Lower lobe of right lung (tissue), 2 donors: ENCODE measurements at regions not wholly inside any gene's neighbourhood (a gene's known extent, or its start where the extent isn't known, plus 50 kb on each side); places are given as distances from the start of the nearest gene placed in this dataset.

Experiments
- ATAC-seq, 2 donors: fragments of 200-7000 bp; cut with Tn5 transposase; one replicate each; pipeline ENCODE4 v1.9.1; 2020 to 2022; ENCODE audit warnings: mild to moderate bottlenecking in 2 of 2, moderate library complexity in 2 of 2
- DNase-seq: peaks from one replicate; pipeline ENCODE4 v3.0.0-alpha.2; 2020
- H3K27ac ChIP-seq: fragments of 200-600 bp; one replicate; pipeline ENCODE4 v1.8.0; 2022
- H3K27me3 ChIP-seq: fragments of 200-600 bp; one replicate; pipeline ENCODE4 v1.8.0; 2022; ENCODE audit warnings: low read depth
- H3K36me3 ChIP-seq: fragments of 200-600 bp; one replicate; pipeline ENCODE4 v1.8.0; 2022; ENCODE audit warnings: mild to moderate bottlenecking
- H3K4me1 ChIP-seq: fragments of 200-600 bp; one replicate; pipeline ENCODE4 v1.8.0; 2022
- H3K4me3 ChIP-seq: fragments of 200-600 bp; one replicate; pipeline ENCODE4 v1.8.0; 2022; ENCODE audit warnings: mild to moderate bottlenecking
- H3K9me3 ChIP-seq: fragments of 200-600 bp; one replicate; pipeline ENCODE4 v1.8.0; 2022
- intact Hi-C: fragments of 100-400 bp; cut with DNase I; formaldehyde crosslinking; loops from one replicate; pipeline ENCODE4 v1.11.0; 2022
- TF ChIP-seq, protein P1 (sequence below): fragments of 200-600 bp; IDR thresholded peaks from one replicate; pipeline ENCODE4 v1.8.0; 2022; ENCODE audit warnings: antibody characterized with exemption, mild to moderate bottlenecking
- donor health status: DM: no; HTN: yes; CAD: no; lungs with severe emphysema.

DNA sequence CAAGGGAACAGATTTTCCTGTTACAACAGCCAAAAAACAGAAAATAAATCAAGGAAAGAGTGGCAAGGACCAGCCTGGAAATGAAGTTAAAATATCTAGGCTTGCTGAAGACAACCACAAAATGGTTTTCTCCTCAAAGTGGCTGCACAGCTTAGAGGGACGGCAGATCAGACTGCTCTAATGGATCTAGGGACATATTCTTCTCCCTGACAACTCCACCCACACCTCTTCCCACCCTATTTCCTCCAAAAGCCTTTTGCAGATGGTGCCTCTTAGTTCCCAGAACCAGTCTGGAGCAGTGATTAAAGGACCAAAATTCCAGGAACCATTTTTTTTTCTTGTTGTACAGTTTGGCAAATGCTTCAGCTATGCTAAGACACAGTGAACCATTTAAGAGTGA is 220.2 kb upstream of the SIX2 start:
- ATAC-seq, result no peak
- Histone ChIP-seq H3K9me3 (no peaks in the 10 kb centered on the region), H3K4me1 (no peaks in the 10 kb centered on the region), H3K27ac (no peak overlapping the region), H3K27me3 (no peaks in the 10 kb centered on the region), H3K4me3 (no peak overlapping the region), H3K36me3 (no peaks in the 10 kb centered on the region)
- TF ChIP-seq, protein P1, sequence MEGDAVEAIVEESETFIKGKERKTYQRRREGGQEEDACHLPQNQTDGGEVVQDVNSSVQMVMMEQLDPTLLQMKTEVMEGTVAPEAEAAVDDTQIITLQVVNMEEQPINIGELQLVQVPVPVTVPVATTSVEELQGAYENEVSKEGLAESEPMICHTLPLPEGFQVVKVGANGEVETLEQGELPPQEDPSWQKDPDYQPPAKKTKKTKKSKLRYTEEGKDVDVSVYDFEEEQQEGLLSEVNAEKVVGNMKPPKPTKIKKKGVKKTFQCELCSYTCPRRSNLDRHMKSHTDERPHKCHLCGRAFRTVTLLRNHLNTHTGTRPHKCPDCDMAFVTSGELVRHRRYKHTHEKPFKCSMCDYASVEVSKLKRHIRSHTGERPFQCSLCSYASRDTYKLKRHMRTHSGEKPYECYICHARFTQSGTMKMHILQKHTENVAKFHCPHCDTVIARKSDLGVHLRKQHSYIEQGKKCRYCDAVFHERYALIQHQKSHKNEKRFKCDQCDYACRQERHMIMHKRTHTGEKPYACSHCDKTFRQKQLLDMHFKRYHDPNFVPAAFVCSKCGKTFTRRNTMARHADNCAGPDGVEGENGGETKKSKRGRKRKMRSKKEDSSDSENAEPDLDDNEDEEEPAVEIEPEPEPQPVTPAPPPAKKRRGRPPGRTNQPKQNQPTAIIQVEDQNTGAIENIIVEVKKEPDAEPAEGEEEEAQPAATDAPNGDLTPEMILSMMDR, result no peak
- DNase-seq, result no peak
- intact Hi-C loops, result no loop called here

DNA sequence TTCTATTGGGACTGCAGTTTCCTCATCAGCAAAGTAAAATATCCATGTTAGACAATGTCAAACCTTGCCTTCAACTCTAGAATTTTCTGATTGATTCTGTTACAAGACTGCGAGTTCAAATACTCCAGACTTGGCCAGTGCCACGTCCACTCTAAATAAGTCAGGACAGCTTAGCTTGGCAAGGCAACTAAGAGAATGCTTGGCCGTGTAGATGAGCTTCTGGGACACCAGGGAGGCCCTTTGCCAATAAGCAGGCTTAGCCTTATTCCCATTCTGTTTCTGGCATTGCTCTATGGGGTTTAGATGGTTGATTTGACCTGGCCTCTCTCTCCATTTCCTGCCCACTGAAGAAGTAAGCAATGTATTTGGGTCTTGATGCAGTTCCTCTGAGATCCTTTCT is 218.1 kb upstream of the SIX2 start:
- Histone ChIP-seq H3K27ac (no peak overlapping the region), H3K9me3 (no peaks in the 10 kb centered on the region), H3K36me3 (no peaks in the 10 kb centered on the region), H3K4me3 (no peak overlapping the region), H3K27me3 (peaks cover 4% of the 10 kb centered on the region), H3K4me1 (no peaks in the 10 kb centered on the region)
- DNase-seq, result no peak
- no peak for ATAC-seq
- intact Hi-C loops, result no loop called here
- TF ChIP-seq, protein P1, result no peak

DNA sequence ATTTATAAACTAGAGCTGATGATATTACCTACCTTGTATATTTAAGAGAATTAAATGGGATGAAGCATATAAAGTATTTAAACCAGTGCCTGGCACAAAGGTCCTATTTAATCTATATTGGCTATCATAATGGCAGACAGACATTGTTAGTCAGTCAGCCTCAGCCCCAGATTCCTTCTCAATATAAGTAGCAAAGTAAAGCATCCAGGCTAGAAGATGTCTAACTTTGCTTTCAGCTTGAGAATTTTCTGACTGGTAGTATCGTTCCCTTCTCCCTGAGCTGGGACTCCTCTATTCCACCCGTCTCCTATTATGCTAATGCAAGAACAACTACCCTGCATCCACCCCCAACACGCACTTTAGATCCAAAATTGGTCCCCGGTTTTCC is 215.7 kb upstream of the SIX2 start:
- Histone ChIP-seq H3K9me3 (no peaks in the 10 kb centered on the region), H3K27ac (no peak overlapping the region), H3K36me3 (no peaks in the 10 kb centered on the region), H3K27me3 (peaks cover 11% of the 10 kb centered on the region), H3K4me1 (peaks cover 4% of the 10 kb centered on the region), H3K4me3 (no peak overlapping the region)
- ATAC-seq (no peak), DNase-seq (no peak)
- TF ChIP-seq, protein P1, result no peak
- intact Hi-C loops, result no loop called here

DNA sequence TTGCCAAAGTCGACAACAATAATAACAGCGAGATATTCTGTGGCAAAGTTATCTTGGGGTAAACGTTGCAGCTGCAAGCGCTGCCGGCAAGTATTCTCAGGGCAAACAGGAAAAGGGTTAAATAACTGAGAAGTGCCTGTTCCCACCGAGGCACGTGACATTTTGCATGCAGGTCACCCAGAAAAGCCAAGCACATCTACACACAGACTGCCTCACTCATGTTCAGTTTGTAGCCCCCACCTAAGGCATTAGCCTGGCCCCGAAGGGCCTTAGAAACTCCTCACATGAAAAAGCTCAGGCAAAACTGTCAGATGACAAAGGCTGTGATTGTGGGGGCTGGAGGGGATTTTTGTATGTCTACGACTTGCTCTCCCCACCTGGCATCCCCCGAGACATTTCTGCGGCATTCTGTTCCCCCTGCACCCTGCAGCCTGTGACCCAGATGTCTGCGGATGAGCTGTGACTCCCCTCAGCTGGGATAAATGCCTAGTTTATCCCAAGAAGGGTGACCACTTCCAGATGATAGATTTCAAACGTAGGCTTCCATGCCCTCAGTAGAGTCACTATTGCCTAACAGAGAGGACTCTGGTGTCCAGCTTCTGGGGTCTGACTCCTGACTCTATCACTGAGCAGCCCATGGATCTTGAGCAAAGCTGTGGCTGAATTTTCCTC is 215.2 kb upstream of the SIX2 start:
- Histone ChIP-seq H3K27ac (no peak overlapping the region), H3K4me3 (no peak overlapping the region), H3K27me3 (peaks cover 12% of the 10 kb centered on the region), H3K36me3 (no peaks in the 10 kb centered on the region), H3K9me3 (no peaks in the 10 kb centered on the region), H3K4me1 (peaks cover 8% of the 10 kb centered on the region)
- TF ChIP-seq, protein P1, result no peak
- ATAC-seq (no peak), DNase-seq (no peak)
- intact Hi-C loops, result no loop called here

DNA sequence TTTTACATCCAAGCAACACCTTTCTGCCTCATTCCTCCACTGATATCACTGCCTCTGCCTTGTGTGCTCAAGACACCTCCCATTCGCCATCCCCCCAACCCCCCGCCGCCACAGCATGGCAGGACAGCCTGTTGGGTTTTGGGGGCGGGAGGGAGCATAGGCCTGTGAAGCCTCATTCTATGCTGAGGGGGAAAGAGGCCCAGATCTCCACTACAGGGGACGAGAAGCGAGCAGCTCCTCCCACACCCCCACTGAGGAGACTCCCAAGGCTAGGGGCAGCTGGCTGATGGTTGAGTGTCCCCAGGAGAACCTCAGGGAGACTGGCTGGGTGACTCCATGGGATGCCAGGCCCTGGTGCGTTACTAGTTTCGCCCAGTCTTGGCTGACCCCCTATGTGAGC is 214.3 kb upstream of the SIX2 start:
- H3K27ac ChIP-seq, result no peak overlapping the region
- no peaks in the 10 kb centered on the region for H3K9me3 ChIP-seq
- no peaks in the 10 kb centered on the region for H3K36me3 ChIP-seq
- intact Hi-C loops, result no loop called here
- H3K27me3 ChIP-seq, result peaks cover 12% of the 10 kb centered on the region
- TF ChIP-seq, protein P1, result no peak
- H3K4me3 ChIP-seq, result no peak overlapping the region
- DNase-seq (no peak), ATAC-seq (no peak)
- peaks cover 11% of the 10 kb centered on the region for H3K4me1 ChIP-seq
